ENCODE measurements at regions not wholly inside any gene's neighbourhood (a gene's known extent, or its start where the extent isn't known, plus 50 kb on each side); places are given as distances from the start of the nearest gene placed in this dataset.

DNA sequence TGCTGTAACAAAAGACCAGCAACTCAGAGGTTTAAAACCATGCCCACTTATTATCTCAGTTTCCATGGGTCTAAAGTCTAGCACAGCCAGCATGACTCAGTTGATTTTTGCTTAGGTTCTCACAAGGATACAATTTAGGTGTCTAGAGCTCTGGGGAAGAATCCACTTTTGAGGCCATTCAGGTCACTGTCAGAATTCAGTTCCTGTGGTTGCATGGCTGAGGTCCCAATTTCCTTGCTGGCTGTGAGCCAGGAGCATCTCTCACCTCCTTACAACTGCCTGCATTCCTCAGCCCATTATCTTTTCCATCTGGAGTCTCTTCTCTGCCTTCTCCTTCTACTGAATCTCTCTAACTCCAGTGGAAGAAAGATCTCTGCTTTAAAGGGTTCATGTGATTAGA, 240.5 kb upstream of the CFAP20DC start:
- no peak for DNase-seq (ENCODE audit: low read depth)

DNA sequence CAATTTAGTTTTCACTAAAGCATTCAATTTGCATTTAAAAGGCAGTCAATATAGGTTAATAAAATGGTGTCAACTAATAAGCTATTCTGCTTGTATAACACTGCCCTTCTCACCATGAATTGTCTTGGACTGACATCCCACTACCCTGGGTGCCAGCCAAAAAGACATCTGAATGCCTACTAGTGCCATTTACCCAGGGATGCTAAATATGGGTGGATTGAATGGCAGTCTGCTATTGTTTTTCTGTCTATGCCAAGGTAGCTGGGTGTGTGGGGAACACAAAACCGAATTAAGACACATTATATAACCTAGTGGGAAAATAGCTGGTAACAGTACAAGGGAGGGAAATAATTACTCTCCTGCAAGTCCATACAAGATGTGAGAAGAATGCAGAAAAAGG, 240.0 kb upstream of the CFAP20DC start:
- no peak for DNase-seq (ENCODE audit: low read depth)

DNA sequence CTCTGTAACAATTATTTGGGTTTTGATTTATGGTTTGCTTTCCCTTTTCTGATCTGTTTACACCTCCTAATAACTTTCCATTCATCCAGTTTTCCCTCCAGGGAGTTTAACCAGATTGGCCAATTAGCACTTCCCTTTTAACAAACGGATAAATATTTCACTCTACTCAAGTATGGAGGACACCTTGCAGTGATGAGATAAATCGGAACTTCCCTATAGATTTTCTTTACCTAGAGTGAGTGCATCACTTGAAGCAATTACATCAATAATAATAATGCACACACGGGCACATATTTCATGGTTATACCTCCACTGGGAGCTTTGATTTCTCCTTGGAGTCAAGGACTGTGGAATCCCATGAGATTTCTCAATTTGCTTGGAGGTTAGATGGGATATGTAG, 239.1 kb upstream of the CFAP20DC start:
- no peak for DNase-seq (ENCODE audit: low read depth)

DNA sequence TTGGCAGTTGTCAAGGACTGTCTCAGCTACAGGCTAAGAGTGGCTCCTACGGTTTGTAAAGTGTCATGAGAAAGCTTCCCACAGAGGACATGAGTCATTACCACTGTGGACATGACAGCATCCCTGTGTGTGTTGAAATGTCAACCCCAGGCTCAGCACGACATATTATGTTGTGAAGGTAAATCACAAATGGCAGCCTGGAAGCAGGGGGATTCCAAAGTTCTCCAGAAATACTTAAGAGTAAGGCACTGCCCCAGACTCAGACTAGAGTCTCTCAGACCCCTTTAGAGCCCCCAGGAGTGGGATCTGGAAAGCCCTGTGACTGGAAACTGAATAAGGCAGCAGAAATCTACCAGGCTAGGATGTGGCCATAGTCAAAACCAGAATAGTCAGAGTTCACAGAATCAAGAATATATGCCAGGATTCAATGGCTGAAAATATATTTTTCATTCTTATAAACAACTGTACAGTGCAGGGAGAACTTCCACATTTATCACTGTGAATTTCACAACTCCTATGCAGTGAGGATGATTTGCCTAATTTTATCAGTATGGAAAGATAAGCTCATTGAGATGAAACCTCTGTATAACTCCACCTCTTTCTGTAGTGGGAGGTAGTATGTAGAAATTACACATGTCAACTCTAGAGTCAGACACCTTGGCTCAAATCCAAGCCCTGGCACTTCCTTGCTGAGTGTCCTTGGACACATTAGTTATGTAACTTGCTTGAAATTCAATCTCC, 237.1 kb upstream of the CFAP20DC start:
- DNase-seq (ENCODE audit: low read depth): no peak

DNA sequence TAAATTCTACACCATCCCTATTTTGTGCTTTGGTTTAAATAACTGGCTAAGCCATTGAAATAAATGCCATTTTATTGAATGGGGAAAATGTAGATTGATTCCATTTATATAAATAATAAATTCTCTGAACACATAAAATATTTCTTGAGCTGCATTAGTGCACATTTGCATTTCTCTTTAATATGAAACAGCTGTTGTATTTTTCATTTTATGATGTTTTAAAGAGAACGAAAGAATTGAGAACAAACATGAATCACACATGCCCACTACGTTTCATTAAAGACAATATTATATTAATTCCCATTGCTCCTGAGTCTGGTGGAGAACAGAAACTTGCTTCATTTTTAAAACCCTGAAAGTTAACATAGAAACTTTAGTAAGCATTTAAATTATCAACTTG, 235.7 kb upstream of the CFAP20DC start:
- DNase-seq (ENCODE audit: low read depth): no peak

DNA sequence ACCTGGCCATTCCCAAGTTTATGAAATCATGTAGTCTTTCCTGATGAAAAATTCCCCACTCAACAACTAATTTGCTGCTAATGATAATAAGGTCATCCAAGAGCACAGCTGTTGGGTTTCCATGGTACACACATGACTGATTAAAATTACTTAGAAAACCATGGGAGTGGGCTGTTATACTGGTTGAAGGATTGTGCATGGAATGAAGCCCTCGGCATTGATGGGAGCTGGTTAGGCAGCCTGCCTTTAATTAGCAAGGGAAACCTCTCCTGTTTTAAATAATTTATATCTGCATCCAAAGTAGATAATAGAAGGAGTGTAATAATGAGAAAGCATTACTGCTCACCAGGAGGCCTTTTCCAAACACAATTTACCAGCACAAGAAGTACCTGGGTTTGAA, 235.1 kb upstream of the CFAP20DC start:
- no peak for DNase-seq (ENCODE audit: low read depth)

DNA sequence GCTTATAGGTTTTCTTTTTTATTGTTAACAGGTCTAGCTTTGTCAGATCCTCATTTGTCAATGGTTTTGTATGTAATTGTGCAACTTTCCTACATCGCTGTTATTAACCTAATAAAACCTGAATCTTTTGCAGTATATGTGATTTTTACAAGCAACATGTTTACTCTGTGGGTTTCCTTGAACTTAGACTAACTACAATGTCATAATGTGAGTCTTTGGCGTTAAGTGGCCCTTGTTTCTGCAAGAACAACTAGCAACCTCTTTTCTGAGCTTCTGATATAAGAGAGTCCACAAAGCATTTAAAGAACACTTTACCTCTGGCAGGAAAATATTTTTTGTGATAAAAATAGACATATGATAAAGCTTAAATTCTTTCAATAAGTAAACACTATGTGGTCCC, 230.3 kb upstream of the CFAP20DC start:
- DNase-seq (ENCODE audit: low read depth): no peak

DNA sequence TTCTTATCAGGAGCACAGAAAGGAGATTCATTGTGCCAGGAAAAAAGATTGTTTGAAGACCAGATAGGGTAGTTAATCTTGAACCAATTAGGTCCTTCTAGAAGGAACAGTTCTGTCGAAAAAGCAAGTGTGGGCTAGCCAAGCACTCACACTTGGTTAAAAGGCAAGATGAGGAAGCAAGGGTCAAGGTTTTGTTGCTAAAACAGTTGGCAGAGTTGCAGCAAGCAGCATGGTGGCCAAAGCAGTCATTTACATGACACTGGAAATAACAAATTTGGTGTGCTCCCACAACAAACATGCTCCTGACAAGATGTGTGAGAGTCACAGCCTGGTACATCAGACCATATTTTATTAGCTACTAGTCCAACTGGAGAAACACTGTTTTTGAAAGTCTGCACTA, 228.0 kb upstream of the CFAP20DC start:
- no peak for DNase-seq (ENCODE audit: low read depth)

DNA sequence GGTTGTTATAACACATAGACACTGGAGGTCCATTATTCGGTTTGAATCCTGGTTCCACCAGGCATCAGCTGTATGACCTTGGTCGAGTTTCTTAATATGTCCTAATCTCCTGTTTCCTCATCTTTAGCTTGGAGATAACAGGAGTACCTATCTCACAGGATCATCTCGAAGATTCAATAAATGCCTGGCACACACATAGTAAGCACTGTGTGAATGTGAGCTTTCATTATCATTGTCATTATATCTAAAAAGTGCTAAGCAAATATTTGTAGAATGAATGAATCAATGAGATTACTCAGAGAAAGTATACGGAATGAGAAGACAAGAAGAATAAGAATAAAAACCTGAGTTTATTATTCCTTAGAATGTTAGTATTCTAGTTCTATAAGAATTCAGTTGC, 227.4 kb upstream of the CFAP20DC start:
- DNase-seq (ENCODE audit: low read depth): no peak

DNA sequence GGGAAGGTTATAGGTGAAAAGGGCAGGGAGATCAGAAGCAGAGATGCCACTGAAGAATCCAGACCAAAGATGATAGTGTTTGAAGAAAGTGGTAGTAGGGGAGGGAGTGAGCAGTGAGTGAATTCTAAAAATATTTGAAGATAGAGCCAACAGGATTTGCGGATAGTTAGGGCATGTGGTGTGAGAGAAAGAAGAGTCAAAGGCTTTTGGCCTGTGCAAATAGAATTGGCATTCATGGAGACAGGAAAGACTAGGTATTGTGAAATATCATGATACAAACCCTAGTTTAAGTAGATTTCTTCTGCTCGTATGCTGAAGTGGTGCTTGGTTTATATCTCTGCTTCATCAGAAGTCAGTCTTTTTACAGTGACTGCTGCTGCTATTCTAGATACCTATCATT, 224.2 kb upstream of the CFAP20DC start:
- DNase-seq (ENCODE audit: low read depth): no peak

DNA sequence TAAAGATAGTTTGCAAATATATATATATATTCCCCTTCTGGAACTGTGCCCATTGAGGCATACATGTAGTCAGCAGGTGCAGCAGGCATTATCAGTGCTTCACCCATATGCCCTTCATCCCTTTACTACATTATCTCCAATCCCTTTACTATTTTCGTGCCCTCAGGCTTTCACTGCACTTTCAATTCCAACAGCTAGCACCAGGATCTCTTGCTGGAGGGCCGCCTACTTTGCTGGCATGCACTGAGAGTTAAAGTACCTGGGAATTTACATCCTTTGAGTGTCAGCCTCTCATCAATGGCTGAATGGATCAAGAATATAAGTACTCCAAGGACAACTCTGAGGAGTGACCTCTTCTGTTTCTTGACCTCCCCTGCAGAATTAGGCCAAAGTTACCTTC, 222.1 kb upstream of the CFAP20DC start:
- DNase-seq (ENCODE audit: low read depth): no peak

DNA sequence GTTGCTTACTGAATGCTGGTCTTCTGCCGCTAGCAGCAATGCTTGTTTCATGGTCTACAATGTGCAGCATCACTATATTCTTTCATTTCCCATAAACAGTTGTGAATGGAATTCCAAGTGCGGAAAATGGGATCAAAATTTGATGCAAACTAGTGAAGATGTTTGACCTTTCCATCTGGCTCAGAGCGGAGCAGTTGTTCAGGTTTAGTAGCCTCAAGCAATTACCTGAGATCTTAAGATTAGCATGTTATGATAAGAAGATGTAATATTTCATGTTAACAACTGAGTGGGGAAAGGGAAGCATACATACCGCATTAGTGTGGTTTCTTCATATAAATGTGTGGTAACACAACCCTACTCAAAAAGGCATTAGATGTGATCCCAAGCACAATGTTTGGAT, 221.1 kb upstream of the CFAP20DC start:
- no peak for DNase-seq (ENCODE audit: low read depth)

DNA sequence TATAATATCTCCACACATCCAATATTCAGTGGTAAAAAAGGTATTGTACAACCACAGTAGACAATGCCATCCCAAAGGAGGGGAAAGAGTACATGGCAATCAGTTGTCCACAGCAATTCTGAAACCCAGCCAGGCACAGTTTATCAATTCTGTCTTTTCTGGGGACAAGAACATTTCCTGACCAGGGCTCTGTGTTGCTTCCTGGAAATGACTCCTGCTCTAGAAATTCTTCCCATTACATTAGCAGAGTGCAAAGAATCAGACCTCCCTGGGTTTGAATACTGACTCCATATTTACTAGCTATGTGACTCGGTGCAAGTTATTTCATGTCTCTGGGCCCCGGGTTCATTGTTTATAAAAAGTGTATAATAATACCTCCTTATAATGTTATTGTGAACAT, 220.4 kb upstream of the CFAP20DC start:
- no peak for DNase-seq (ENCODE audit: low read depth)

DNA sequence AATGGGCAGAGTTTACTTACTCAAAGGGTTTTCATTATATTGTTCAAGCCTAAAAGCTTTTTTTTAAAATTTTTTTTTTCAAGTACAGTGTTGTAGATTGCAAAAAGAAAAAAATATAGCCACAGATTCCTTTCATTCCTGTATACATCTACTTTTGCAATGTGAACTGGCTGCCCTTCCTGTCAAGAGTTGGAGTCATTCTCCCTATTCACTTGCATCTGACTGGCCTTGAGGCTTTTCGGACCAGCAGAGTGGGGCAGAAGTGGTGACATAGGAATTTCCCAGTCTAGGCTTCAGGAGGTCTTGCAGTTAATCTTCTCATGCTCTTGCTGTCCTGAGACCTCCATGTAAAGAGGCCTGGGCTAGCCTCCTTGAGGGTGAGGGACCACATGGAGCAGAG, 218.3 kb upstream of the CFAP20DC start:
- DNase-seq (ENCODE audit: low read depth): no peak

DNA sequence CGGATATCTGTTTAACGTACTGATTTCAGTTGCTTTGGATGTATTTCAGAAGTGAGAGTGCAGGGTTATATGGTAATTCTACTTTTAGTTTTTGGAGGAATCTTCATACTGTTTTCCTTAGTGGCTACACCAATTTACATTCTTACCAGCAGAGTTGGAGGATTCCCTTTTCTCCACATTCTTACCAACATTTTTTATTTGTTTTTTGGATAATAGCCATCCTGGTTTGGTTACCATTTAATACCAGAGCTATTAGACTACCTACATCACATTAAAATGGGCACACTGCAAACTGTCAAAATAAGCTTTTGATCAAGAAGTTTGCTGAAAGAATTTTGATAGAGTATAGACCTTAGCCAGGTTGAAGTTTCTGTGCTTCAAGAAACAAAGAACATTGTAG, 217.2 kb upstream of the CFAP20DC start:
- no peak for DNase-seq (ENCODE audit: low read depth)

DNA sequence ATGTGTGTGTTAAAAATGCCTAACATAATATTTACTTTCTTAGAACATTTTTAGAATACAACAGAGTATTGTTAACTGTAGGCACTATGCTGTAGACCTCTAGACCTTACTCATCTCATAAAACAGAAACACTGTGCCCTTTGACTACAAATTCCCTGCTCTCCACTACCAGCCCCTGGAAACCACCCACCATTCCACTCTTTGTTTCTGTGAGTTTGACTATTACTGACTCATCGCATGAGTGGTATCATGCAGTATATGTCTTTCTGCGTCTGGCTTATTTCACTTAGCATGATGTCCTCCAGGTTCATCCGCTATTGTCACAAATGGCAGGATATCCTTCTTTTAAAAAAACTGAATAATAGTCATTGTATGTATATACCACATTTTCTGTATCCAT, 216.7 kb upstream of the CFAP20DC start:
- DNase-seq (ENCODE audit: low read depth): no peak

DNA sequence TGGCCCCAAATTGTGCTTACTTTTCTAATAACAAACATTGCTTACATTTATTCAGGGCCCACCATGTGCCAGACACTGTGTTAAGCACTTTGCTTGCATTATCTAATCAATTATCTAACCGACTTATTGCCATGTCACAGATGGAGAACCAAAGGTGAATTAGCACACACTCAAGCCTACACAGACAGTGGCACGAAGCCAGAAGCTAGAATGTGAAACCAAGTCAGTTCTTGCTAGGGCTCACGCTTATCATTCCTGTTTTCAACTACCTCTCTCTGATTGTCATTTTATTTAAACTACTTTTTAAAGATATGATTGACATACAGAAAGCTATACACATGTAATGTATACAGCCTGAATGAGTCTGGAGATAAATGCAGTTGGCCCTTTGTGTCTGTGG, 215.7 kb upstream of the CFAP20DC start:
- no peak for DNase-seq (ENCODE audit: low read depth)

DNA sequence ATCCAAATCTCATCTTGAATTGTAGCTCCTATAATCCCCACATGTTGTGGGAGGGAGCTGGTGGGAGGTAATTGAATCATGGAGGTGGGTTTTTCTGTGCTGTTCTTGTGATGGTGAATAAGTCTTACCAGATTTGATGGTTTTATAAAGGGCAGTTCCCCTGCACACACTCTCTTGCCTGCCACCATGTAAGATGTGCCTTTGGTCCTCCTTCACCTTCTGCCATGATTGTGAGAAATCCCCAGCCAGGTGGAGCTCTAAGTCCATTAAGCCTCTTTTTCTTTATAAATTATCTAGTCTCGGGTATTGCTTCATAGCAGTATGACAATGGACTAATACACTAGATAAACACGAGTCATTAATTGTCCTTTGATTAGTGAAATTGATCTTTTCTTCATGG, 214.5 kb upstream of the CFAP20DC start:
- DNase-seq (ENCODE audit: low read depth): no peak

DNA sequence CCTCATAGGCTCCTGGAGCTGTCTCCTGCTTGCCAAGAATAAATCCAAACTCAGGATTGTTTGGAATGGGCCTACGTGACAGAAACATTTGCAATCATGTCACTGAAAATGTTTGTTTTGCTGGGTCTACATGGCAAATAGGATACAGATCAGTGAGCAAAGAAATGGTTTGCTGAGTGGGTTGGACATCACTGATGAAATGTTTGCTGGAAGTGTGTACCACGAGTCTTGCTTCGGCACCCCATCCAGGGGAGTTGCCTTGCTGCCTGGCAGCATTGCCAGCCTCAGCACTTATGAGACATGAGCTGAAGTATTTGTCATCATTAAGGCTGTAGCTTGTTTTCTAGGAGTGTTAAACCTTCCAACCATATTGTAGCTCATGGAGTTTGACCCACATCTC, 213.3 kb upstream of the CFAP20DC start:
- no peak for DNase-seq (ENCODE audit: low read depth)

DNA sequence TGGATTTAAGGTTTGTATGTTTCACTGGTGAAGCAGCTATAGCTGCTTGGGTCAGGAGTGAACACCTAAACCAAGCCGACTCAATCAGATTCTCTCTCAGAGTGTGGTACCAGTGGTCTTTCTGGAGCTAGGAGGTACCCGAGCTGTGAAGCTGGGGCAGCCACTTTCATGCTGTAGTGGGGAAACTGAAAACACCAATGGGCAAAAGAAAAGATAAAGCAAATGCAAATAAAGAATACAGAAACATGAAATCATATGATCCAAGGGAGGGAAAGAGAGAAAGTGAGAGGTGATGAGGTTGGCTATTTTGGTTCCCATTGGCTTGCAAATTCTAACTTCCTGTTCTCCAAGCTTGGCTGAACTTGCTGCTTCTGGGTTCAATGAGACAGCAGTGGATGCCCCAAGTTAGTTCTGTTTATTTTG, 212.3 kb upstream of the CFAP20DC start:
- no peak for DNase-seq (ENCODE audit: low read depth)

DNA sequence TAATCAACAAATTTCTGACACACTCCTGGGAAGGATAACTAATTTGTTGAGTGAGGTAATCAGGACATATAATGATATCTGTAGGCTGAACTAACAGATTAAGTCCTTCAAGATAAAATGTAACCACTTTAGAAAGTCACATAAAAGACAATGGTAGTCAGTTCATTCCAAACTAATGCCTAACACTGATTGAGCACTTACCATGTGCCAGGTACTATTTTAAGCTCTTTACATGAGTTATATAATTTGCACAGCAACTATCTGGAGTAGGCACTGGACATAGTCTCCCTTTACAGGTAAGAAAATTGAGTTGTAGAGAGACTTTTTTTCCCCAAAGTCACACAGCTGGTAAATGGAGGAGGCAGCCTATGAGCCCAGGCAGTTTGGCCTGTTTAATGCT, 211.2 kb upstream of the CFAP20DC start:
- DNase-seq (ENCODE audit: low read depth): no peak

DNA sequence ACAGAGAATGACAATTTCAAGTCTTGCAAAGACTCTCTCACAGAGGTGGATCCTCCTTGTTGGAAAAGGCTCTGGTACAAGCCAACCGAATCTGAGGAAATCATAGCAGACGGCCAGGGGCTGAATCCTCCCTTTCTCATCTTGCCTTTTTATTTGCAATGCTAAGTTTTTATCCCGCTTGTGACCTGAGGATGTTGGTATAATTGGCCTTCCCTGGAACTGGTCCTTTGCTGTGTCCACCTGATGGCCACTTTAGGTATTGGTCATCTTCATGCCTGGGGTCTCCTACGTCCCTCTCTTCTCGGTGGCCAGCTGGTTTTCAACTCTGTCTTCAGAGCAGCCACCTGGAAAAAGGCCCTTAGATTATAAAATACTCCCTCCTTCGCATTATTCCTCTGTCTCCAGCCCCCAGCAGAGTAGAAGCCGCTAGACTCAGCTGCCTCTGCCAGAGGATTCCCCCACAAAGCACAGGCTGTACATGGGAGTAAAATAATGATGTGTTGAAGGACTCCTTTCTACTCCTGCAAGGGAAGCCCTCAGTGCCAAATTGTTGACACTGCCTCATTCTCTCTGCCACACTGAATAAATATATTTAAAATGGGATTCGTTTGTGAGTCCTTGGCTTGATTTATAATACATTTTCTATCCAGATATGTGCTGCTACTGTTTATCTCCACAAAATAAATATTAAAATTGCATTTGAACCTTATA, 208.9 kb upstream of the CFAP20DC start:
- DNase-seq (ENCODE audit: low read depth): no peak

DNA sequence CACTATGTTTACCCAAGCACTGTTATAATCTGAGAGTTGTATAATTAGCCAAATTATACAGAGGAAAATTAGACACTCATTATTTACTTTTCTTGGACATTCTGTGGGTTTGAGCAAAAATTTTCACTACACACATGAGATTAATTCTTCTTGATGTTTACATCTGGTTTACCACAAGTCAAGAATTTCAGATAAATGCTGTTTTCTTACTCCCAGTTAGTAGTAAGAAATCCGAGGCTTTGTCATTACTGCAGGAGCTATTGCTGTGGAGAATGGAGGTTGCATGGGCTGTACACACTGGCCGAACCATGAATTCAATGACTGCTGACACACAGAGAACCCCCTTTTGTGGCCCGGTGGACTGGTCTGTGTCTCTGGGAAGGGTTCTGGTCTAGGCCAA, 207.7 kb upstream of the CFAP20DC start:
- DNase-seq (ENCODE audit: low read depth): no peak

DNA sequence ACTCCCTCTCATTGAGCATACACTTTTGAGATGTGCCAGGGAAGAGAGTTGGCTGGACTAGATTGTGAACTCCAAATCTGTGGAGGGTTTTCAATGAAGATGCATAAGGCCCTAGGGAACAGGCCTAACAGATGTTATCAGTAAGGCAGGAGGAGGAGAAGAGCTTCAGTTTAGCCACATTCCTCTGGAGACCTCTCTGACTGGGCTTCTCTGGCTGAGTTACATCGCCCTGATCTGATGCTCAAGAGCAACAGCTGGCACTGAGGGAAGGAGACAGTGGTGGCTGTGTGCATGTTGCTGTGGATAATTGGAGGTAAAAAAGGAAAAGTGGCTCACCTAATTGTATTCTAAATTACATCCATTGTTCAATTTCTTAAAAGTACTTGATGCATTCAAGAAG, 206.4 kb upstream of the CFAP20DC start:
- DNase-seq (ENCODE audit: low read depth): no peak

All from stimulated activated CD8-positive, alpha-beta memory T cell treated with anti-CD3 and anti-CD28 coated beads, Interleukin-4, amount 100 ng/mL, for 24 hours (primary cell).